T47D (cell line): ENCODE measurements at regions not wholly inside any gene's neighbourhood (a gene's known extent, or its start where the extent isn't known, plus 50 kb on each side); places are given as distances from the start of the nearest gene placed in this dataset.
"Not testable (repeated sequence)": the region's sequence is repeated elsewhere in the genome, so short reads cannot be mapped to it uniquely, and the experiment has no call there.

Source experiments
- DNase-seq, 2 experiments: peaks; one replicate each; pipeline versions ENCODE4 v3.0.0 to v3.0.0-alpha.2; 2011 to 2012; ENCODE audit warnings: low read depth in 1 of 2, low spot score in 1 of 2
- JUND ChIP-seq: IDR thresholded peaks from 2 replicates; pipeline ENCODE4 v1.6.1; 2012; ENCODE audit warnings: low read depth
- in situ Hi-C: cut with HindIII; loops from 2 replicates; pipeline ENCODE4 v1.10.0; 2016; ENCODE audit warnings: low sequenced_read_pairs, low pct_unique_long_range_greater_than_20kb

- in situ Hi-C loops: no loop called here
- no peak for TF ChIP-seq JUND
- DNase-seq: no peak
Observed at GRCh38 chr22:19592464-19592863, 68.3 kb upstream of the CLDN5 start.

DNA sequence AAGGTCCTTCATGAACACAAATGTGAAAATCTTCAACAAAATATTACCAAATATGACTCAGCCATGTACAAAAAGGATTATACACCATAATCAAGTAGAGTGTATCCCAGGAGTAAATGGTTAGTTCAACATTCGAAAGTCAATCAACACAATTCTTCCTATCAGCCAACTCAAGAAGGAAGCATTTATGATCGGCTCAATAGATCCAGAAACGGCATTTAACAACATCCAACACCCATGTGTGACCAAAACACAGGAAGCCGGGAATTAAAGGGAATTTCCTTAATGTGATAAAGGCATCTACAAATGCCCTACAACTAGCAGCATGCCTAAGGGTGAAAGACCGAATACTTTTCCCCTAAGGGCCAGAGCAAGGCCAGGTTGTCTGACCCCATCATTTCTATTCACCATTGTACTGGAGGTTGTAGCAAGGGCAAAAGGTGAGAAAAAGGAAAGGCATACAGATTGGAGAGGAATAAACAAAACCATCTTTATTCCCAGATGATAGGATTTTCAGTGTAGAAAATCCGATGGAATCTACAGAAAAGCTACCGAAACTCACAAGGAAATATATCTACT lies 69.9 kb upstream of the CLDN5 start:
- TF ChIP-seq JUND: no peak
- in situ Hi-C loops: no loop called here

GRCh38 chr22:19595532-19595931 lies 71.3 kb upstream of the CLDN5 start:
- no peak for DNase-seq
- in situ Hi-C loops: no loop called here
- no peak for TF ChIP-seq JUND

More for the DNA sequence above, 69.9 kb upstream of the CLDN5 start:
- DNase-seq: no peak

- in situ Hi-C loops: no loop called here
- no peak for DNase-seq
- TF ChIP-seq JUND: no peak
Observed at GRCh38 chr22:19596680-19597398, 72.6 kb upstream of the CLDN5 start.

DNA sequence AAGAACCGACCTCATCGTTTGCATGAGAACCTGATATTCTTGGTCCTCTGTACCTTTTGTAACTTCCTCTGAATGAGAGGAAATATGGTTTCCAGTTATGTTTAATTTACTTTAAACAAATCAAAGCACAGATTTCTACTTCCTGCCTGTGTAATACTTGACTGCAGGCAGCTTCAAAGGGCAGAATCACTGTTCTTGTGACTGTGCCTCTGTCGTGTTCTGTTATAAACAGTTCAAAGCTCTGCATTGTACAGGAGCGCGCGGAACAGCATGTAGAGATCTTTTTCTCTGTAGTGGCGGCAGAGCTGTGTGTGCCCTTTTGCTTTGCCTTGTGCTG lies 73.2 kb upstream of the CLDN5 start:
- in situ Hi-C loops: no loop called here
- no peak for TF ChIP-seq JUND
- no peak for DNase-seq

- in situ Hi-C loops: no loop called here
- DNase-seq: no peak
Observed at GRCh38 chr22:19598054-19598855, 74.0 kb upstream of the CLDN5 start.

DNA sequence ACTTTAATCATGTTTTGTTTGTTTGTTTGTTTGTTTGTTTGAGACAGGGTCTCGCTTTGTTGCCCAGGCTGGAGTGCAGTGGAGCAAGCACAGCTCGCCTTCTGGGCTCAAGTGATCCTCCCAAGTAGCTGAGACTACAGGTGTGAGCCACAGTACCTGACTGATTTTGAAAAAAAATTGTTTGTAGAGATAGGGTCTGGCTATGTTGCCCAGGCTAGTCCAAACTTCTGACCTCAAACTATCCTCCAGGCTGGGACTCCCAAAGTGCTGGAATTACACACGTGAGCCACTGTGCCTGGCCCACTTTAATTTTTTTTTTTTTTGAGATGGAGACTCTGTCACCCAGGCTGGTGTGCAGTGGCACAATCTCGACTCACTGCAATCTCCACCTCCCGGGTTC lies 74.8 kb upstream of the CLDN5 start:
- in situ Hi-C loops: no loop called here

More at GRCh38 chr22:19598054-19598855, 74.0 kb upstream of the CLDN5 start:
- TF ChIP-seq JUND: no peak

DNA sequence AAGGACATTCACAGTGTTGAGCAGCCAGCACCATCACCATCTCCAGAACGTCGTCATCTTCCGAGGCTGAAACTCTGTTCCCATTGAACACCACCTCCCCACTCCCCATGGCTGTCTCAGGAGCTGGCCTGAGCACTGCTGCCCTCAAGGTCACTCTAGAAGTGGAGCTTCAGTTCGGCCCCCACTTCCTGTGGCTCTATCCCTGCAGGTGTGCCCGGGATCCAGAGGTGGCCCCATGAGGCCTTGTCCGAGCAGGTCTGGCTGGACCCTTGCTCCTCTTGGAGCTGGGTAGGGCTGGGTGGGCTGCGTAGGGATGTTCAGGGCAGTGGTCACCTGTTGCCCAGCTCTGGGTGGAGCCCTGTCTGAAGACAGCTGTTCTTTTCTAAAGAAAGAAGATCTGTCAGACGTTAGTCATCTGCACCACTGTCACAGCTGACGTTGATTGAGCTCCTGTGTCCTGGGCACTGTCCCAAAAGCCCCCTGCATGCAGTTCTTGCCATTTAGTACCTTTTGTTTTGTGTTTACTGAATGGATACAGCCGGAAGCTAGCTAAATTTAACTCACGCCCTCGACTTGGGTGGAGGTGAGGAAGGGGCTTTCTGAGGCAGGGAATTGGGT lies 75.5 kb upstream of the CLDN5 start:
- DNase-seq: no peak
- no peak for TF ChIP-seq JUND
- in situ Hi-C loops: no loop called here

More for the DNA sequence above, 74.8 kb upstream of the CLDN5 start:
- TF ChIP-seq JUND: no peak
- DNase-seq: no peak

DNA sequence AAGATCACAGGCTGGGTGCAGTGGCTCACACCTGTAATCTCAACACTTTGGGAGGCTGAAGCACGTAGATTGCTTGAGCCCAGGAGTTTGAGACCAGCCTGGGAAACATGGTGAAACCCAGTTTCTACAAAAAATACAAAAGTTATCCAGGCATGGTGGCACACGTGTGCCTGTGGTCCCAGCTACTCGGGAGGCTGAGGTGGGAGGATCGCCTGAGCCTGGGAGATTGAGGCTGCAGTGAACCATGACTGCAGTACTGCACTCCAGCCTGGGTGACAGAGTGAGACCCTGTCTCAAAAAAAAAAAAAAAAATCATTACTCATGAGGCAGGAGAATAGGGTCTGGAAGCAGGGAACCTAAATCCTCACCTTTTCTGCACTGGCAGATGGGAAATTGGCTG lies 79.1 kb upstream of the CLDN5 start:
- in situ Hi-C loops, DNase-seq: not testable (repeated sequence)

- no peak for TF ChIP-seq JUND
- DNase-seq: no peak
- in situ Hi-C loops: no loop called here
Observed at GRCh38 chr22:19603767-19604166, 79.6 kb upstream of the CLDN5 start.

DNA sequence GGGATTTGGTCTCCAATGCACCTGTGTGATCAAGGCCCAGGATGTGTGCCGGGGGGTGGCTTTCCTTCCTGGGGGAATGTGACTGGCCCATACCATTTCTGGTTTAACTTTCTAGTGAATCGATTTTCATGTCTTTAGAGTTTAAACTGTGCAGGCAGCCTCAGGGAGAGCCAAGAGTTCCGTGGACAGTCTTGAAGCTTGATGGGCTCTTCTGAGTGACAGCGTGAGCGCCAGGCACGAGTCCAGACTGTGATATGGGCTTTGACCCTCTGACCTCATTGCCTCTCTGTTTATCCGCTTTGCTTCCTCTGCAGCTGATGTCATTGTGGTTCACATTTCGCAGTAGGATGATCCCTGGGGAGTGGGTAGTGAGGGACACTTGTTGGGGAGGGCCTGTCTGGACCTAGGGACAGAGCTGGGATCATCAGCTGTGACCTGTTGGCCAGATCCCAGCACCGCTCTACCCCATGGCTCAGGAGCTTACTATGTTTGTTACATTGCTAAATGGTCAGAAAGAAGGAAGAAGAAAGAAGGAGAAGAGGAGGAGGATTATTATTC lies 80.6 kb upstream of the CLDN5 start:
- TF ChIP-seq JUND: no peak
- DNase-seq: no peak
- in situ Hi-C loops: no loop called here

DNA sequence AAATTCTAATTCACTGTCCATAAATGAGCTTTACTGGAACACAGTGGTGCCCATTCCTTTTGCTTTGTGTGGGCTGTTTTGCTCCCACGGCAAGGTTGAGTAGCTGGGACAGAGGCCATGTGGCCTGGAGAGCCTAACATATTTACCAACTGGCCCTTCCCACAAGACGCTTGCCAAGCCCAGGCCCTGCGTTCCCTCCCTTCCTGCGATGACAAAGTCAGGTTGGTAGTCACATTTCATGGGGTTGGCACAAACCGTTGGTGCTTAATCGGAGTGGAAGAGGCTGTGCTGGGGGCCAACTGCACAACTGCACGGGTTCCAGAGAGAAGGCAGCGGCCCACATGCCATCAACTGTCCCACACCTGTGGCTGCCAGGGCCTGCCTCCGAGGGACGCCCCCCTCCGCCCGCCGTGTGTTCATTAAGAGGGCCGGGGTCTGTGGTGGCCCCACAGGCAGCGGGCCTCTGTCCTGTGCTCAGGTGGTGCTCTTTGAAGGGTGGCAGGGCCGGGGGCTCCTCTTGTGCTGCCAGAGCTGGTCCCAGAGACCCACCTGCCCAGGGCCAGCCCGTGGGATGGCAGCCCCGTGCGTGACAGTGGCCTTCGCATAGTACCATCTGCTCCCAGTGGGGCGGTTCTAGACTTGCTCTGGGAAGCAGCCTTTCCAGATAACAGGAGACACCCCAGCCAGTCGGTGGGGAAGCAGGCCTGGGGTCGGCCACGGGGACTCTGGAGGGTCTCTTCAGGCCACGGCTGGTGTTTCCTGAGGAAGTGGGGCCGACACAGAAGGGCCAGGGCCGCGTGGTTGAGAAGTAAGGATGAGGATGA lies 81.5 kb upstream of the CLDN5 start:
- in situ Hi-C loops: no loop called here
- DNase-seq: no peak
- TF ChIP-seq JUND: no peak
